ENCODE measurements at regions not wholly inside any gene's neighbourhood (a gene's known extent, or its start where the extent isn't known, plus 50 kb on each side); places are given as distances from the start of the nearest gene placed in this dataset.

DNA sequence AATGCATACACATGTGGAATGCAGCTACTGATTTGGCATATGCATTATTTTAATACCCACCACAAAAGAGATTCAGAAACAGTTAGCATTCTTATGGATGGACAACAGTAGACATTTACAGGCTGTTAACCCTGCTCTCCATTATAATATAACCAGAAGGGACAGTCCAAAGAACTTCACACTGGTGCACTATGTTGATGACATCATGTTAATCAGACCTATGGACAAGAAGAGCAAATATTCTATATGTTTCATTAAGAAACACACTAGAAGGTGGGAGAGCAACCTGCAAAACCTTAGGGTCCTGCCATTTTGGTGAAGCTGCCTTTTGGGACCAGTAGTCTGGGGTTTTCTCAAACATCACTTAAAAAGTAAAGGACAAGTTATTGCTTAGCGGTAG lies 701.3 kb downstream of the UQCRFS1 start (continued):
- TF ChIP-seq BCL3 (IDR thresholded peaks at IDR 0.05; ENCODE audit: borderline replicate concordance, insufficient read depth, low read depth, low read length, poor library complexity, severe bottlenecking) (no peak), GATAD2B (conservative IDR thresholded peaks at IDR 0.05; ENCODE audit: low read depth) (no peak), ZNF217 (IDR thresholded peaks at IDR 0.05) (no peak), CEBPB (IDR thresholded peaks at IDR 0.05; ENCODE audit: borderline replicate concordance in 1 of 2, low read depth in 2 of 2, low read length in 2 of 2) (no peak)
- TF ChIP-seq, protein P1, sequence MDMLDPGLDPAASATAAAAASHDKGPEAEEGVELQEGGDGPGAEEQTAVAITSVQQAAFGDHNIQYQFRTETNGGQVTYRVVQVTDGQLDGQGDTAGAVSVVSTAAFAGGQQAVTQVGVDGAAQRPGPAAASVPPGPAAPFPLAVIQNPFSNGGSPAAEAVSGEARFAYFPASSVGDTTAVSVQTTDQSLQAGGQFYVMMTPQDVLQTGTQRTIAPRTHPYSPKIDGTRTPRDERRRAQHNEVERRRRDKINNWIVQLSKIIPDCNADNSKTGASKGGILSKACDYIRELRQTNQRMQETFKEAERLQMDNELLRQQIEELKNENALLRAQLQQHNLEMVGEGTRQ (IDR thresholded peaks at IDR 0.05; ENCODE audit: borderline replicate concordance, low read depth, low read length), result no peak

DNA sequence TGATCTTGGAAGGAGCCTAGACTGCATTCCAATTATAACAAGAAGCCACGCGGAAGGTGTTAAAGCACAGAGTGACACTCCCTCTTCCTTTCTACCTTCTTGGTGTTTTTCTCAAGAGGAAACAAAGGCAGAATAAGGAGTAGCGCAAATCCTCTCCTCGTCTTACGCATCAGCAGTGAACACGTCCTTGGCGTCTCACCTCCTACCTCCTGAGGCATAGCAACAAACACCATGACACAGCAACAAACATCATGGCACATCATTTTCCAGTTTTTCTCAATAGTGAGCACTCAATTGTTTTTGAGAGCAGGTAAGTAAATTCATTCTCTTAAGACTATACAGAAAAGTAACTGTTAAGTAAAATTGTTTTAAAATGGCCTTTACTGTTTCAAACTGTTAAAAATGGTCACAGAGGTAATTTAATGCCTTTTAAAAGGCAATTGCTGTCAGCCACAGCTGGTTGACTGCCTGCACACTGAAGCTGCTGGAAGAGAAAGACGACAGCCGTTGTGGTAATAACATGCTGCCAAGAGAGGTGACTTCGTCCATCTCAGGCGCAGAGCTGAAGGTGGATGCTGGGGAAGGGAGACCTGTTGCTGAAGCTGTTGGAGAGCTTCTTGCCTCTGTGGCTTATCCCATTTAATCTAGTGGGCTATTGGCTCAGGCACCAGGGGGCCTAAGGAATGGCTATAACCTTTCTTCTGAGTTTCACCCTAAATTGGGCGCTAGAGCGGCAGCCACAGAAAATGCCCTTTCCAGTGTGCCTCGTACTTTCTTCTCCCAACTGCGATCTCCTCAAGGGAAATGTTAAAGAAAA lies 703.7 kb downstream of the UQCRFS1 start:
- no peaks in the 10 kb centered on the region for H3K79me2 ChIP-seq (ENCODE audit: control insufficient read depth, insufficient read depth, low read length)
- FAIRE-seq (no peak), DNase-seq (ENCODE audit: low read depth, low spot score) (no peak), ATAC-seq (no peak)
- ChIA-PET RAD21 (ENCODE audit: unreplicated experiment) (interaction anchor here (1.0 kb wide), 1 partner anchor 27 kb away, joined by 3 read pairs; no protein-coding TSS in a partner anchor), SMC1A (ENCODE audit: uncharacterized antibody, unreplicated experiment) (interaction anchor here (1.2 to 1.6 kb wide), 3 partner anchors 12 to 38 kb away, joined by 3 to 4 read pairs (median 4); no protein-coding TSS in a partner anchor), CTCF (no interaction called here), POLR2A (no interaction called here)
- H3K36me3 ChIP-seq (ENCODE audit: control insufficient read depth in 2 of 2, insufficient read depth in 2 of 2, low read length in 1 of 2), result no peaks in the 10 kb centered on the region
- H3K27me3 ChIP-seq (replicated peaks in 1 of 2; ENCODE audit: control insufficient read depth in 2 of 2, insufficient read depth in 2 of 2, low read length in 1 of 2), result no peaks in the 10 kb centered on the region
- no peaks in the 10 kb centered on the region for H3K4me1 ChIP-seq (ENCODE audit: control insufficient read depth, insufficient read depth, low read length)
- H3K4me3 ChIP-seq, result no peak overlapping the region
- no TSS peak for BruUV-seq (replicated peaks)
- in situ Hi-C loops (cut with MboI) (no loop called here), intact Hi-C loops (cut with micrococcal nuclease; ENCODE audit: unreplicated experiment) (no loop called here)
- WGBS (ENCODE audit: insufficient coverage, insufficient replicate concordance, low lambda C conversion rate, missing lambda C conversion rate), result 63% methylated on average over 14 of the region's 15 CpGs
- no peak overlapping the region for H3K9ac ChIP-seq (ENCODE audit: control insufficient read depth, insufficient read depth, low read length)
- H3K9me3 ChIP-seq (replicated peaks; ENCODE audit: control insufficient read depth, insufficient read depth, low read length), result no peaks in the 10 kb centered on the region; the same call in 2 of the 3 replicates
- no peak overlapping the region for H3K4me2 ChIP-seq (ENCODE audit: control insufficient read depth, insufficient read depth)
- H2AFZ ChIP-seq (ENCODE audit: control insufficient read depth, low read depth, low read length), result no peak overlapping the region
- no peaks in the 10 kb centered on the region for H4K20me1 ChIP-seq (ENCODE audit: control insufficient read depth, insufficient read depth)
- H3K27ac ChIP-seq (ENCODE audit: control insufficient read depth, insufficient read depth), result no peak overlapping the region
- TF ChIP-seq REST (IDR thresholded peaks at IDR 0.05; ENCODE audit: low read depth, low read length), result no peak
- TF ChIP-seq CREB1 (IDR thresholded peaks at IDR 0.05; ENCODE audit: low read depth), result no peak
- no peak for TF ChIP-seq MYB (IDR thresholded peaks at IDR 0.05; ENCODE audit: borderline replicate concordance, low read depth, low read length)
- TF ChIP-seq SREBF1 (IDR thresholded peaks at IDR 0.05; ENCODE audit: low read length), result no peak
- TF ChIP-seq SMAD1 (IDR thresholded peaks at IDR 0.05; ENCODE audit: low read depth, partially characterized antibody), result no peak
- no peak for TF ChIP-seq IRF4 (IDR thresholded peaks at IDR 0.05; ENCODE audit: low read depth, low read length)
- TF ChIP-seq ZNF384 (IDR thresholded peaks at IDR 0.05; ENCODE audit: borderline replicate concordance, low read depth, low read length), result no peak
- TF ChIP-seq RFX5 (IDR thresholded peaks at IDR 0.05; ENCODE audit: low read depth, low read length), result no peak
- no peak for TF ChIP-seq ATF7 (IDR thresholded peaks at IDR 0.05; ENCODE audit: low read depth)
- TF ChIP-seq EGR1 (IDR thresholded peaks at IDR 0.05; ENCODE audit: borderline replicate concordance in 1 of 2, low read depth in 2 of 2, low read length in 2 of 2), result no peak
